ENCODE measurements at regions not wholly inside any gene's neighbourhood (a gene's known extent, or its start where the extent isn't known, plus 50 kb on each side); places are given as distances from the start of the nearest gene placed in this dataset.

DNA sequence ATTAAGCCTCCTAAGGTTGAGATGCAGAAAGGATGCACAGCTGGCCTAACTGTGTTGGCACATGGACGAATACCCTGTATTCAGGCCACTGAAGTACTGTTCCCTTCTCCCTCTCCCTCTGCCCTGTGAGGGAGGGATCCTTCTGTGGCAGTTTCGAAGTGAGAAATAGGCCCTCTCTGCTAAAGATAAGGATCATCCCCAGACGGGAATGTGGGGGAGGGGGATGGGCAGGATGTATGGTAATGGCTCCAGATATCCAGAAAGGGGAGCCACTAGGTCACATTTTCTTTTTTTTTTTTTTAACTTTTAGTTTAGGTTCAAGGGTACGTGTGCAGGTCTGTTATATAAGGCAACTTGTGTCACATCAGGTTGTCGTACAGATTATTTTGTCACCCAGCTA, 463.1 kb downstream of the TBL1XR1 start:
- TF ChIP-seq, protein P1, sequence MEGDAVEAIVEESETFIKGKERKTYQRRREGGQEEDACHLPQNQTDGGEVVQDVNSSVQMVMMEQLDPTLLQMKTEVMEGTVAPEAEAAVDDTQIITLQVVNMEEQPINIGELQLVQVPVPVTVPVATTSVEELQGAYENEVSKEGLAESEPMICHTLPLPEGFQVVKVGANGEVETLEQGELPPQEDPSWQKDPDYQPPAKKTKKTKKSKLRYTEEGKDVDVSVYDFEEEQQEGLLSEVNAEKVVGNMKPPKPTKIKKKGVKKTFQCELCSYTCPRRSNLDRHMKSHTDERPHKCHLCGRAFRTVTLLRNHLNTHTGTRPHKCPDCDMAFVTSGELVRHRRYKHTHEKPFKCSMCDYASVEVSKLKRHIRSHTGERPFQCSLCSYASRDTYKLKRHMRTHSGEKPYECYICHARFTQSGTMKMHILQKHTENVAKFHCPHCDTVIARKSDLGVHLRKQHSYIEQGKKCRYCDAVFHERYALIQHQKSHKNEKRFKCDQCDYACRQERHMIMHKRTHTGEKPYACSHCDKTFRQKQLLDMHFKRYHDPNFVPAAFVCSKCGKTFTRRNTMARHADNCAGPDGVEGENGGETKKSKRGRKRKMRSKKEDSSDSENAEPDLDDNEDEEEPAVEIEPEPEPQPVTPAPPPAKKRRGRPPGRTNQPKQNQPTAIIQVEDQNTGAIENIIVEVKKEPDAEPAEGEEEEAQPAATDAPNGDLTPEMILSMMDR (IDR thresholded peaks at IDR 0.05; ENCODE audit: extremely low read depth, missing control alignments), result no peak
- DNase-seq (ENCODE audit: low spot score), result no peak

DNA sequence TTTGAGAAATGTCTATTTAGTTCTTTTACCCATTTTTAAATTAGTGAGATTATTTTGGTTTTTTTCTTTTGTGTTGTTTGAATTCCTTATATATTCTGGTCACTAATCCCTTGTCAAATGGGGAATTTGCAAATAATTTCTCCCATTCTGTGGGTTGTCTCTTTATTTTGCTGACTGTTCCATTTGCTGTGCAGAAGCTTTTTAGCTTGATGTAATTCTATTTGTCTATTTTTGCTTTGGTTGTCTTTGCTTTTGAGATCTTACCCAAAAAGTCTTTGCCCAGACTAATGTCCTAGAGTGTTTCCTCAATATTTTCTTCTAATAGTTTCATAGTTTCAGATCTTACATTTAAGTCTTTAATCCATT, 472.9 kb downstream of the TBL1XR1 start:
- TF ChIP-seq, protein P1 (IDR thresholded peaks at IDR 0.05; ENCODE audit: extremely low read depth, missing control alignments), result no peak
- DNase-seq (ENCODE audit: low spot score), result no peak

DNA sequence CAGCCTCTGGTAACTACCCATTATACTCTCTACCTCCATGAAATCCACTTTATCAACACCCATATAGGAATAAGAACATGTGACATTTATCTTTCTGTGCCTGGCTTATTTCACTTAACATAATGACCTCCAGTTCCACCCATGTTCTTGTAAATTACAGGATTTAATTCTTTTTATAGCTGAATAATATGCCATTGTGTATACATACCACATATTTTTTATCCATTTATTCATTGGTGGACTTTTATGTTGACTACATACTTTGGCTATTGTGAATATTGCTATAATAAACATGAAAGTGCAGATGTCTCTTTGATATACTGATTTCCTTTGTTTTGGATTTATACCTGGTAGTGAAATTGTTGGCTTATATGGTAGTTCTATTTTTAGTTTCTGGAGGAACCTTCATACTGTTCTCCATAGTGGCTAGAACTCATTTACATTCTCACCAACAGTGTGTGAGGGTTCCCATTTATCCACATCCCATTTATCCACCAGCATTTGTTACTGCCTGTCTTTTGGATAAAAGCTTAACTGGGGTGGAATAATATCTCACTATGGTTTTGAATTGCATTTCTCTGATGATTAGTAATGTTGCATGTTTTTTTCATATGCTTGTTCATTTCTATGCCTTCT, 473.4 kb downstream of the TBL1XR1 start:
- no peak for DNase-seq (ENCODE audit: low spot score)
- TF ChIP-seq, protein P1 (IDR thresholded peaks at IDR 0.05; ENCODE audit: extremely low read depth, missing control alignments), result no peak

DNA sequence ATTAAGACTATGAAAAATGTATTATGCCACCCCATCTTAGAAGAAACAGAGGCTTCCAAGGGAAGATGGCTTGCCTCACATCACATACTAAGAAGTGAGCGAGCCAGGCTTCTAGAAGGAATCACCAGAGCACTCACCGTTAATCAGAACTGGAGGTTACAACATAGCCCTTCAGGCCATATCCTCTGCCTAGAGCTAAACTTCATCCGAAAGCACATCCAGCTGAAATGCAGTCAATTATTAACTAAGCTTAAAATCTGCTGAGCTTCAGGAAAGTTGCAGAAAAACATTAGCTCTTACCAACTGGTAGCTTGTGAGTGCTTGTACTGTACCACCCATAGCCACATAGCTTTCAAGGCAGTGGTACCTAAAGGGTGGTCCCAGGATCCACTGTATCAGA, 483.2 kb downstream of the TBL1XR1 start:
- DNase-seq (ENCODE audit: low spot score), result no peak
- TF ChIP-seq, protein P1 (IDR thresholded peaks at IDR 0.05; ENCODE audit: extremely low read depth, missing control alignments), result no peak

DNA sequence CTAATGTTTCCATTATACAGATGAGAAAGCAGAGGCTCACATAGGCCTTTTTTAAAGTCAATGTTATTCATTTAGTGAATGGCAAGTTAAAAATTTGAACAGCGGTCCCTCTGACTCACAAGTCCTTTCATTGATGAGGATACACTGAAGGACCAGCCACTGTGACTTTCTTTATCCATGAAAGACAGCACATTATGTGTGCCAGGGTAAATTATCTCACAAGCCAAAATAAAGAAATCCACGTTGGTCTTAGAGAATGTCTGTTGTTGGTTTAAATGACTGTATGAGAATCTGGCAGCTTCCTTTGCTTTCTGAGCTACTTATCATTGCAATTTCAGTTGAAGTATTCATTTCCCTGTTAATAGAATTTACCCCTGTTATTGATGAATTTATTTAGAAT, 485.1 kb downstream of the TBL1XR1 start:
- DNase-seq (ENCODE audit: low spot score), result no peak
- TF ChIP-seq, protein P1 (IDR thresholded peaks at IDR 0.05; ENCODE audit: extremely low read depth, missing control alignments), result no peak

DNA sequence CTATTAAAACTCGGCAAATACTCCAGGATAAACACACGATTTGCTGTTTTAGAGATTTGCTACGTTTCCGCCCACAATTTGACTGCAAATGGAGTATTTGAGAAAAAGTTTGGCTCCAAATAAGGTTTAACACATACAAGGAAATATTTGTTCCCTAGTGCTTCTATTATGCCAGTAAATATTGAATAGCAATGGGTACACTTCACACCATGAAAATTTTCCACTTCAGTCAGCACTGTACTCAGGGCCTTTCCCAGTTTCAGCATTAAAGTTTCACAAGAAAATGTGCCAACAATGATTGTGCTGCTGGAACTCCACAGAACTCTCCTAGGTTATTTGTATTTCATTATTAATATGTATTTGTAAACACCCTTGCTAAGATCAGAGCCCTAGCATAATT, 498.0 kb downstream of the TBL1XR1 start:
- DNase-seq (ENCODE audit: low spot score), result no peak
- TF ChIP-seq, protein P1 (IDR thresholded peaks at IDR 0.05; ENCODE audit: extremely low read depth, missing control alignments), result no peak

DNA sequence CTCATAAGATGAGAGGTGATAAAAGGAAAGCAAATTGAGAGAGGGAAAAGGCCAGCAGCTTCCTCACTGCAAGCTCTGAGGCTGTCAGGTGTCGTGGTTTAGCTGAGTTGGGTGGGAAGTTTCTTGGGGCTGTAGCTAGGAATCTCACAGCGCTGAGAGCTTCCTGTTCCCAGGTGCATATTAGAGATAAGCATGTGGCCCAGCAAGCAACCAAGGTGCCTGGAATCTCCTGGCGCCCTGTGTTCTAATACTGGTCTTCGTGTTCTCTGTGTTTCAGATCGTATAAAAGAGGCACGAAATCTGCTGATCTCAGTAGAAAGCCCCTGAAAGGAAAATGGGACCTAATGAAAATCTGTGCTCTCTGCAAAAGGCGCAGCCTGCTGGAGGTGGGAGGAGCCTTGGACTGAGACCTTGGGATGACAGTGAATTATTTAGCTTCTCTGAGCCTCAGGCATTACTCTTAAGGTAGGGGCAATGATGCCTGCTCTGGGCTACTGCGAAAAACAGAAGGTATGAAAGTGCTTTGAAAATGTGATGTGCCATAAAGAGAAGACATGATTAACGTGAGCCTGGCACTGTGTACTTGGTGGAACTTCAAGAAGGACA, 499.9 kb downstream of the TBL1XR1 start:
- DNase-seq (ENCODE audit: low spot score), result no peak
- TF ChIP-seq, protein P1 (IDR thresholded peaks at IDR 0.05; ENCODE audit: extremely low read depth, missing control alignments), result no peak
